ENCODE measurements at regions not wholly inside any gene's neighbourhood (a gene's known extent, or its start where the extent isn't known, plus 50 kb on each side); places are given as distances from the start of the nearest gene placed in this dataset.

- Histone ChIP-seq H3K9me3 (ENCODE audit: severe bottlenecking) (no peaks in the 10 kb centered on the region), H3K36me3 (ENCODE audit: low read depth) (no peaks in the 10 kb centered on the region), H3K4me3 (ENCODE audit: severe bottlenecking) (no peak overlapping the region), H3K27ac (ENCODE audit: poor library complexity, severe bottlenecking) (no peak overlapping the region), H3K27me3 (ENCODE audit: insufficient read depth, poor library complexity, severe bottlenecking) (no peaks in the 10 kb centered on the region), H3K4me1 (ENCODE audit: insufficient read depth, poor library complexity, severe bottlenecking) (no peaks in the 10 kb centered on the region)
- DNase-seq (ENCODE audit: low spot score) (no peak), ATAC-seq (ENCODE audit: low read depth) (no peak)
- no peak for TF ChIP-seq CTCF (IDR thresholded peaks at IDR 0.05; ENCODE audit: poor library complexity, severe bottlenecking)
Observed at GRCh38 chr22:47727641-47728040, 965.2 kb downstream of the TBC1D22A start.

DNA sequence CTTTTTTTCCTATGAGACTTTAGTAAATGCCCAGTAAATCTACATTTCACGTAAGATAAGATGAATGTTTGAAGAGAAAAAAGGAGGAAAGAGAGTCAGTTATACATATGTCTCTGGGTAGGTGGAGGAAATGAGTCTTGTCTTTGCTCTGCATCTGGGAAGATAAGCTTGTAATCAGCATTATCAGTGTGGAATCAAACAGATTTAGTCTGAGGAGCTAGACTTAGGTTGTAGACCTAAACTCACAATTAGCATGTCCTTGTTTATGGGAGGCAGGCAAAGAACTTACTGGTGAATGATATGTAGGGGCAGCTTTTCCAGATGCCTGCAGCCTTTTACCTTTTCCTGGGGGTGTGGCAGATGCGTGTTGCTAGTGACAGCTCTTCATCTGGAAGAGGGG lies 962.3 kb downstream of the TBC1D22A start:
- H3K9me3 ChIP-seq (ENCODE audit: severe bottlenecking): no peaks in the 10 kb centered on the region
- ATAC-seq (ENCODE audit: low read depth) (no peak), DNase-seq (ENCODE audit: low spot score) (no peak)
- no peak overlapping the region for H3K27ac ChIP-seq (ENCODE audit: poor library complexity, severe bottlenecking)
- no peaks in the 10 kb centered on the region for H3K4me1 ChIP-seq (ENCODE audit: insufficient read depth, poor library complexity, severe bottlenecking)
- no peak overlapping the region for H3K4me3 ChIP-seq (ENCODE audit: severe bottlenecking)
- TF ChIP-seq CTCF (IDR thresholded peaks at IDR 0.05; ENCODE audit: poor library complexity, severe bottlenecking): no peak
- peaks cover 4% of the 10 kb centered on the region for H3K27me3 ChIP-seq (ENCODE audit: insufficient read depth, poor library complexity, severe bottlenecking)
- H3K36me3 ChIP-seq (ENCODE audit: low read depth): no peaks in the 10 kb centered on the region

- no peak for TF ChIP-seq CTCF (IDR thresholded peaks at IDR 0.05; ENCODE audit: poor library complexity, severe bottlenecking)
- no peaks in the 10 kb centered on the region for H3K4me1 ChIP-seq (ENCODE audit: insufficient read depth, poor library complexity, severe bottlenecking)
- H3K4me3 ChIP-seq (ENCODE audit: severe bottlenecking): no peak overlapping the region
- DNase-seq (ENCODE audit: low spot score): no peak
- H3K27ac ChIP-seq (ENCODE audit: poor library complexity, severe bottlenecking): no peak overlapping the region
- no peaks in the 10 kb centered on the region for H3K9me3 ChIP-seq (ENCODE audit: severe bottlenecking)
- peaks cover 4% of the 10 kb centered on the region for H3K27me3 ChIP-seq (ENCODE audit: insufficient read depth, poor library complexity, severe bottlenecking)
- H3K36me3 ChIP-seq (ENCODE audit: low read depth): no peaks in the 10 kb centered on the region
- no peak for ATAC-seq (ENCODE audit: low read depth)
Observed at GRCh38 chr22:47724030-47724429, 961.6 kb downstream of the TBC1D22A start.

DNA sequence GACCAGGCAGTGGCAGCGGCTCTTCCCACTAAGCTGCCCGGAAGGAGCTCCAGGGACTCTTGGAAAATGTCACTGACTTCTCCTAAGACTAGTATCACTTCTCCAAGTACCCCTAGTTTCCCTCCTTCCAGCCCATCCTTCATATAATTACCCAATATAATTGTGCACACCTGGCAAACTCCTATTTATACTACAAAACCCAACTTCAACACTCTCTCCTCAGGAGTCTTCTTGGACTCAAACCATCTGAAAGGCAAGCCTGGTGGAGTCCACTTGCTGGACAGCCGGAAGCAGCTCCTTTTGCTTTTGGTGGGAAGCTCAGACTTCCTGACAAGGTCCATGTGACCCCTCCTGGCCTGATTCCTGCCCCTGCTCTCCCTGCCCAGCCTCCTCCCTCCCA lies 955.9 kb downstream of the TBC1D22A start:
- ATAC-seq (ENCODE audit: low read depth): no peak
- H3K9me3 ChIP-seq (ENCODE audit: severe bottlenecking): no peaks in the 10 kb centered on the region
- TF ChIP-seq CTCF (IDR thresholded peaks at IDR 0.05; ENCODE audit: poor library complexity, severe bottlenecking): no peak
- no peak for DNase-seq (ENCODE audit: low spot score)
- H3K27ac ChIP-seq (ENCODE audit: poor library complexity, severe bottlenecking): no peak overlapping the region
- H3K27me3 ChIP-seq (ENCODE audit: insufficient read depth, poor library complexity, severe bottlenecking): peaks cover 4% of the 10 kb centered on the region
- no peaks in the 10 kb centered on the region for H3K4me1 ChIP-seq (ENCODE audit: insufficient read depth, poor library complexity, severe bottlenecking)
- no peaks in the 10 kb centered on the region for H3K36me3 ChIP-seq (ENCODE audit: low read depth)
- H3K4me3 ChIP-seq (ENCODE audit: severe bottlenecking): no peak overlapping the region

GRCh38 chr22:47716890-47717615 lies 954.6 kb downstream of the TBC1D22A start:
- peaks cover 4% of the 10 kb centered on the region for H3K27me3 ChIP-seq (ENCODE audit: insufficient read depth, poor library complexity, severe bottlenecking)
- DNase-seq (ENCODE audit: low spot score): no peak
- no peaks in the 10 kb centered on the region for H3K36me3 ChIP-seq (ENCODE audit: low read depth)
- no peak overlapping the region for H3K27ac ChIP-seq (ENCODE audit: poor library complexity, severe bottlenecking)
- H3K4me1 ChIP-seq (ENCODE audit: insufficient read depth, poor library complexity, severe bottlenecking): no peaks in the 10 kb centered on the region
- no peak for ATAC-seq (ENCODE audit: low read depth)
- H3K9me3 ChIP-seq (ENCODE audit: severe bottlenecking): no peaks in the 10 kb centered on the region
- no peak for TF ChIP-seq CTCF (IDR thresholded peaks at IDR 0.05; ENCODE audit: poor library complexity, severe bottlenecking)
- no peak overlapping the region for H3K4me3 ChIP-seq (ENCODE audit: severe bottlenecking)
